Tibial nerve (tissue), 4 donors: ENCODE measurements at regions not wholly inside any gene's neighbourhood (a gene's known extent, or its start where the extent isn't known, plus 50 kb on each side); places are given as distances from the start of the nearest gene placed in this dataset.

Experiments
- DNase-seq, 2 donors: peaks; one replicate each; pipeline ENCODE4 v3.0.0-alpha.2; 2019; ENCODE audit warnings: low spot score in 2 of 2
- H3K27ac ChIP-seq, 4 donors: fragments of 200-600 bp; sonication (generic) in 3 of 4; one replicate each; pipeline ENCODE4 v1.5.1; 2017 to 2019; ENCODE audit warnings: mild to moderate bottlenecking in 1 of 4
- H3K27me3 ChIP-seq, 2 donors: fragments of 200-600 bp; sonication (generic) in 1 of 2; one replicate each; pipeline versions ENCODE4 v1.5.1 to v1.6.0; 2017 to 2019
- H3K36me3 ChIP-seq, 3 donors: fragments of 200-600 bp; sonication (generic); one replicate each; pipeline ENCODE4 v1.5.1; 2018 to 2019
- H3K4me1 ChIP-seq, 4 donors: fragments of 200-600 bp; sonication (generic) in 3 of 4; one replicate each; pipeline ENCODE4 v1.5.1; 2017 to 2019
- H3K4me3 ChIP-seq, 4 donors: fragments of 200-600 bp; sonication (generic) in 3 of 4; one replicate each; pipeline ENCODE4 v1.5.1; 2017 to 2019; ENCODE audit warnings: mild to moderate bottlenecking in 1 of 4, moderate library complexity in 1 of 4
- H3K9me3 ChIP-seq, 4 donors: fragments of 200-600 bp; sonication (generic) in 3 of 4; one replicate each; pipeline ENCODE4 v1.5.1; 2017 to 2019
- EP300 ChIP-seq, 2 donors: sonication (generic); formaldehyde crosslinking; IDR thresholded peaks; one replicate each; pipeline ENCODE4 v1.6.1; 2017; ENCODE audit warnings: antibody characterized with exemption in 2 of 2, mild to moderate bottlenecking in 1 of 2
- POLR2A ChIP-seq, 2 donors: fragments of 450-650 bp; IDR thresholded peaks; one replicate each; pipeline ENCODE4 v1.6.1; 2017; ENCODE audit warnings: antibody characterized with exemption in 2 of 2, mild to moderate bottlenecking in 2 of 2, moderate library complexity in 2 of 2
- WGBS, 2 donors: methylation state at CpG; one replicate each; pipeline ENCODE4 v1.1.5; 2018; 5-methylcytosine and 5-hydroxymethylcytosine counted together
- TF ChIP-seq, protein P1 (sequence below), 5 experiments: fragments of 200-600 bp in 3 of 5; fragments of 450-650 bp in 2 of 5; sonication (generic) in 3 of 5; IDR thresholded peaks; one replicate each; pipeline ENCODE4 v1.5.1; 2016 to 2019; ENCODE audit warnings: antibody characterized with exemption in 5 of 5, mild to moderate bottlenecking in 3 of 5, moderate library complexity in 2 of 5

DNA sequence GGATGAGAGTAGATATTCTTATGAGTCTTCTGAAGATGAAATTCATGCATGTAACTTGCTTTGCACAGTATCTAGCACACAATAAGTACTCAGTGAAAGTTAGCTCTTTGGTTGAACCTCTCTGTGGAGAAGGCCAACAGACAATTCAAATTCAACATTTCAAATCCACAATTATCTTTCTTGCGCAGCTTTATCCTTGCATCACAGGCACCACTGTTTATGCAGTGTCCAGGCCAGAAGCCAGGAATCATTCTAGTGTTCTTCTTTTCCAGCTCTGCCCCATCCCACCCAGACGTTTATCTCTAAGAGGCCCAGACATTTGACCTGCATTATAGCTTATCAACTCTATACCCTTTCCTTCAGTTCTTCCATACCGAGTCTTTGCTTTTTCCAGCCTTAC is 254.7 kb upstream of the OBI1 start:
- DNase-seq: no peak
- TF ChIP-seq, protein P1, sequence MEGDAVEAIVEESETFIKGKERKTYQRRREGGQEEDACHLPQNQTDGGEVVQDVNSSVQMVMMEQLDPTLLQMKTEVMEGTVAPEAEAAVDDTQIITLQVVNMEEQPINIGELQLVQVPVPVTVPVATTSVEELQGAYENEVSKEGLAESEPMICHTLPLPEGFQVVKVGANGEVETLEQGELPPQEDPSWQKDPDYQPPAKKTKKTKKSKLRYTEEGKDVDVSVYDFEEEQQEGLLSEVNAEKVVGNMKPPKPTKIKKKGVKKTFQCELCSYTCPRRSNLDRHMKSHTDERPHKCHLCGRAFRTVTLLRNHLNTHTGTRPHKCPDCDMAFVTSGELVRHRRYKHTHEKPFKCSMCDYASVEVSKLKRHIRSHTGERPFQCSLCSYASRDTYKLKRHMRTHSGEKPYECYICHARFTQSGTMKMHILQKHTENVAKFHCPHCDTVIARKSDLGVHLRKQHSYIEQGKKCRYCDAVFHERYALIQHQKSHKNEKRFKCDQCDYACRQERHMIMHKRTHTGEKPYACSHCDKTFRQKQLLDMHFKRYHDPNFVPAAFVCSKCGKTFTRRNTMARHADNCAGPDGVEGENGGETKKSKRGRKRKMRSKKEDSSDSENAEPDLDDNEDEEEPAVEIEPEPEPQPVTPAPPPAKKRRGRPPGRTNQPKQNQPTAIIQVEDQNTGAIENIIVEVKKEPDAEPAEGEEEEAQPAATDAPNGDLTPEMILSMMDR (IDR thresholded peaks at IDR 0.05): no peak
- TF ChIP-seq POLR2A (IDR thresholded peaks at IDR 0.05) (no peak), EP300 (IDR thresholded peaks at IDR 0.05) (no peak)
- 70 to 71% methylated on average over 3 of the region's 3 CpGs for WGBS, 2 donors
- Histone ChIP-seq H3K4me3 (no peak overlapping the region), H3K27ac (no peak overlapping the region), H3K27me3 (no peaks in the 10 kb centered on the region), H3K36me3 (no peaks in the 10 kb centered on the region), H3K9me3 (no peaks in the 10 kb centered on the region), H3K4me1 (no peaks in the 10 kb centered on the region)

DNA sequence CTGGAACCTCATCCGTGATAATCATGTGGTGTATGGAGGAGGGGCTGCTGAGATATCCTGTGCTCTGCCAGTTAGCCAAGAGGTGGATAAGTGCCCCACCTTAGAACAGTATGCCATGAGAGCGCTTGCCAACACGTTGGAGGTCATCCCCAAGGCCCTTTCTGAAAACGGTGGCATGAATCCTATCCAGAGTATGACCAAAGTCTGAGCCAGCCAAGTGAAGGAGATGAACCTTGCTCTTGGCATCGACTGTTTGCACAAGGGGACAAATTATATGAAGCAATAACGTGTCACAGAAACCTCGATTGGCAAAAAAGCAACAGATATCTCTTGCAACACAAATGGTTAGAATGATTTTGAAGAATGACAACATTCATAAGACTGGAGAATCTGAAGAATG is 251.2 kb upstream of the OBI1 start:
- no peaks in the 10 kb centered on the region for H3K9me3 ChIP-seq
- H3K36me3 ChIP-seq: no peaks in the 10 kb centered on the region
- H3K4me3 ChIP-seq: no peak overlapping the region
- no peak for DNase-seq
- H3K27me3 ChIP-seq: no peaks in the 10 kb centered on the region
- 63 to 66% methylated on average over 7 of the region's 7 CpGs for WGBS, 2 donors
- TF ChIP-seq, protein P1 (IDR thresholded peaks at IDR 0.05): no peak
- no peak for TF ChIP-seq POLR2A (IDR thresholded peaks at IDR 0.05)
- no peak for TF ChIP-seq EP300 (IDR thresholded peaks at IDR 0.05)
- H3K4me1 ChIP-seq: no peaks in the 10 kb centered on the region
- H3K27ac ChIP-seq: no peak overlapping the region

DNA sequence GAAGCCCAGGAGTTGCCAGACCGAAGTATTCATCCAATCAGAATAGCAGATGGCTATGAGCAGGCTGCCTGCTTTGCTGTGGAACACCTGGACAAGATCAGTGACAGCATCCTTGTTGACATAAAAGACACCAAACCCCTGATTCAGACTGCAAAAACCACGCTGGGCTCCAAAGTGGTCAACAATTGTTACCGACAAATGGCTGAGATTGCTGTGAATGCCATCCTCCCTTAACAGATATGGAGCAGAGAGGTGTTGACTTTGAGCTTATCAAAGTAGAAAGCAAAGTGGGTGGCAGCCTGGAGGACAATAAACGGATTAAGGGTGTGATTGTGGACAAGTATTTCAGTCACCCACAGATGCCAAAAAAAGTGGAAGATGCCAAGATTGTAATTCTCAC is 250.3 kb upstream of the OBI1 start:
- H3K27me3 ChIP-seq: no peaks in the 10 kb centered on the region

DNA sequence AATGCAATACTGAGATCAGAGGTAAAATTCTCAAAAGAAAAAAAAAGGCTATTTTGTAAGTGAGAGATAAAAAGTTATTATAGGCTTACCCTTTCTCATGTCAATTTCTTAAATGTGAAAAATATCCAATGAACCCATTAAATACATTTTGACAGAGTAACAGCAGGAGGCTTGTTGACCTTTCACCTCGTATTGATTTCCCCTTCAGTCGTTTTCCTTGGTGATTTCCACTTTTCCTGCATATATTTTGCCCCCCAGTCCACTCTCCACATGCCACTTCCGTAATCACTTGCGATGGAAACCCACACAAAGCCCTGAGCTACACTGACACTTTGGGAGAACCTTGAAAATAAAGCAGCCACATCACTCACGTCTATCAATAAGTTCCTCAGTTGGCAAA is 248.1 kb upstream of the OBI1 start:
- no peak overlapping the region for H3K4me3 ChIP-seq
- TF ChIP-seq, protein P1 (IDR thresholded peaks at IDR 0.05): no peak
- TF ChIP-seq POLR2A (IDR thresholded peaks at IDR 0.05) (no peak), EP300 (IDR thresholded peaks at IDR 0.05) (no peak)
- WGBS, 2 donors: 55 to 60% methylated on average over 5 of the region's 5 CpGs

More for the DNA sequence above, 250.3 kb upstream of the OBI1 start:
- no peaks in the 10 kb centered on the region for H3K9me3 ChIP-seq
- no peak overlapping the region for H3K27ac ChIP-seq
- TF ChIP-seq POLR2A (IDR thresholded peaks at IDR 0.05) (no peak), EP300 (IDR thresholded peaks at IDR 0.05) (no peak)
- TF ChIP-seq, protein P1 (IDR thresholded peaks at IDR 0.05): no peak
- H3K4me3 ChIP-seq: no peak overlapping the region
- no peak for DNase-seq
- no peaks in the 10 kb centered on the region for H3K36me3 ChIP-seq
- no peaks in the 10 kb centered on the region for H3K4me1 ChIP-seq
- 29% methylated on average over 4 of the region's 4 CpGs for WGBS, 2 donors

DNA sequence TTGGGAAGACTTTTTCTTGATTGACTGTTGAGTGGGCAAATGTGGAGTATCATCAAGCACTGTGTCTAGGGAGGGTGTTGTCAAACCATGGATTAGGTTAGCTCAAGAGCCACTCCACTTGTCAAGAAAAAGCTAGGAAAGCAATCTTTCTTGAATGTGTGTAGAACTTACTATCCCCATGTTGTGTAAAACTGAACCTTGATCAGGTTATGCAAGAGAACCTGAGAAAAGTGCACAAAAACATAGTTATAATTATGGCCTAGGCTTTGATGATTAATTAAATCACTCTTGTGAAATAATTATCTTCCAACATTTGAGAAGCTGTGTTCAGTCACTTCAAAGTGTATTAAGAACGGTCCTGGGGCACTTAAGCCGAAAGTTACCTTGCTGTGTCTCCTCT is 238.2 kb upstream of the OBI1 start:
- no peak overlapping the region for H3K4me3 ChIP-seq
- no peaks in the 10 kb centered on the region for H3K27me3 ChIP-seq
- no peaks in the 10 kb centered on the region for H3K36me3 ChIP-seq
- no peak for DNase-seq
- TF ChIP-seq EP300 (IDR thresholded peaks at IDR 0.05) (no peak), POLR2A (IDR thresholded peaks at IDR 0.05) (no peak)
- TF ChIP-seq, protein P1 (IDR thresholded peaks at IDR 0.05): no peak
- WGBS, 2 donors: 38 to 46% methylated on average over 2 of the region's 2 CpGs
- no peaks in the 10 kb centered on the region for H3K4me1 ChIP-seq
- H3K27ac ChIP-seq: no peak overlapping the region
- no peaks in the 10 kb centered on the region for H3K9me3 ChIP-seq

More for the DNA sequence above, 248.1 kb upstream of the OBI1 start:
- no peaks in the 10 kb centered on the region for H3K36me3 ChIP-seq
- no peaks in the 10 kb centered on the region for H3K27me3 ChIP-seq
- H3K4me1 ChIP-seq: no peaks in the 10 kb centered on the region
- DNase-seq: no peak
- H3K27ac ChIP-seq: no peak overlapping the region
- no peaks in the 10 kb centered on the region for H3K9me3 ChIP-seq
